WI38 (cell line): ENCODE measurements at regions not wholly inside any gene's neighbourhood (a gene's known extent, or its start where the extent isn't known, plus 50 kb on each side); places are given as distances from the start of the nearest gene placed in this dataset.

Experiments
- H3K4me3 ChIP-seq: 2 replicates; pipeline ENCODE4 v1.5.1; 2011; ENCODE audit warnings: low read depth, mild to moderate bottlenecking, control low read depth, low read length
- CTCF ChIP-seq: IDR thresholded peaks from 2 replicates; pipeline ENCODE4 v1.5.1; 2012; ENCODE audit warnings: low read depth, mild to moderate bottlenecking, control low read depth, low read length

GRCh38 chr12:94783343-94783742 lies 133.0 kb upstream of the TMCC3 start:
- no peak for TF ChIP-seq CTCF
- H3K4me3 ChIP-seq: no peak overlapping the region

- no peak for TF ChIP-seq CTCF
- no peak overlapping the region for H3K4me3 ChIP-seq
These were observed 131.5 kb upstream of the TMCC3 start for GRCh38 chr12:94781835-94782234.

GRCh38 chr12:94779485-94779884 lies 129.1 kb upstream of the TMCC3 start:
- no peak for TF ChIP-seq CTCF
- no peak overlapping the region for H3K4me3 ChIP-seq

- TF ChIP-seq CTCF: no peak
- H3K4me3 ChIP-seq: no peak overlapping the region
These were observed 127.6 kb upstream of the TMCC3 start for GRCh38 chr12:94777936-94778335.

- no peak overlapping the region for H3K4me3 ChIP-seq
- TF ChIP-seq CTCF: no peak
These were observed 125.4 kb upstream of the TMCC3 start for GRCh38 chr12:94775710-94776109.

- TF ChIP-seq CTCF: no peak
These were observed 121.4 kb upstream of the TMCC3 start for GRCh38 chr12:94771741-94772140.

GRCh38 chr12:94771199-94771598 lies 120.8 kb upstream of the TMCC3 start:
- H3K4me3 ChIP-seq: no peak overlapping the region
- no peak for TF ChIP-seq CTCF

More at GRCh38 chr12:94771741-94772140, 121.4 kb upstream of the TMCC3 start:
- no peak overlapping the region for H3K4me3 ChIP-seq
